ENCODE measurements at regions not wholly inside any gene's neighbourhood (a gene's known extent, or its start where the extent isn't known, plus 50 kb on each side); places are given as distances from the start of the nearest gene placed in this dataset.

- H3K27ac ChIP-seq (ENCODE audit: low read depth in 1 of 2, low read length in 2 of 2), result no peak overlapping the region
- no peaks in the 10 kb centered on the region for H3K27me3 ChIP-seq (ENCODE audit: control insufficient read depth in 4 of 4, insufficient read depth in 4 of 4, low read length in 3 of 4)
- H3K4me1 ChIP-seq (ENCODE audit: control insufficient read depth in 4 of 4, insufficient read depth in 4 of 4, low read length in 3 of 4), result no peaks in the 10 kb centered on the region
- TF ChIP-seq REST (IDR thresholded peaks at IDR 0.05) (no peak), ATF3 (IDR thresholded peaks at IDR 0.05) (no peak), FOXA2 (IDR thresholded peaks at IDR 0.05) (no peak), FOXA1 (IDR thresholded peaks at IDR 0.05) (no peak), HNF4A (conservative IDR thresholded peaks at IDR 0.05) (no peak), JUND (IDR thresholded peaks at IDR 0.05) (no peak), GABPA (IDR thresholded peaks at IDR 0.05 in 1 of 2, conservative IDR thresholded peaks at IDR 0.05 in 1 of 2) (no peak), RAD21 (IDR thresholded peaks at IDR 0.05) (no peak), CTCF (IDR thresholded peaks at IDR 0.05; ENCODE audit: low read depth, low read length, missing input control) (no peak)
- WGBS, result 68% methylated on average over 2 of the region's 2 CpGs
- DNase-seq (ENCODE audit: low spot score), result no peak
- no peaks in the 10 kb centered on the region for H3K9me3 ChIP-seq (ENCODE audit: control insufficient read depth in 4 of 4, low read length in 3 of 4)
- no peak overlapping the region for H3K9ac ChIP-seq (ENCODE audit: low read depth in 1 of 2, low read length in 2 of 2)
- H3K36me3 ChIP-seq (ENCODE audit: control insufficient read depth in 4 of 4, insufficient read depth in 3 of 4, low read depth in 1 of 4, low read length in 3 of 4), result no peaks in the 10 kb centered on the region
- no peak overlapping the region for H3K4me3 ChIP-seq (ENCODE audit: low read depth in 1 of 3, low read length in 3 of 3)
These were observed 311.6 kb downstream of the FAM133A start for GRCh38 chrX:93985344-93986307.

Data from liver (tissue), 8 donors.